Astrocyte of the spinal cord (primary cell): ENCODE measurements at regions not wholly inside any gene's neighbourhood (a gene's known extent, or its start where the extent isn't known, plus 50 kb on each side); places are given as distances from the start of the nearest gene placed in this dataset.

Source experiments
- DNase-seq: peaks from one replicate; pipeline ENCODE4 v3.0.0; 2011; ENCODE audit warnings: low read depth, low spot score
- H3K4me3 ChIP-seq: 2 replicates; pipeline ENCODE4 v1.5.1; 2011; ENCODE audit warnings: low read depth, mild to moderate bottlenecking, low read length, moderate library complexity
- CTCF ChIP-seq: IDR thresholded peaks from 2 replicates; pipeline ENCODE4 v1.5.1; 2012; ENCODE audit warnings: low read depth, mild to moderate bottlenecking, low read length, inconsistent platforms
- in situ Hi-C: cut with HindIII; loops from 2 replicates; pipeline ENCODE4 v1.10.0; 2017; ENCODE audit warnings: low sequenced_read_pairs

DNA sequence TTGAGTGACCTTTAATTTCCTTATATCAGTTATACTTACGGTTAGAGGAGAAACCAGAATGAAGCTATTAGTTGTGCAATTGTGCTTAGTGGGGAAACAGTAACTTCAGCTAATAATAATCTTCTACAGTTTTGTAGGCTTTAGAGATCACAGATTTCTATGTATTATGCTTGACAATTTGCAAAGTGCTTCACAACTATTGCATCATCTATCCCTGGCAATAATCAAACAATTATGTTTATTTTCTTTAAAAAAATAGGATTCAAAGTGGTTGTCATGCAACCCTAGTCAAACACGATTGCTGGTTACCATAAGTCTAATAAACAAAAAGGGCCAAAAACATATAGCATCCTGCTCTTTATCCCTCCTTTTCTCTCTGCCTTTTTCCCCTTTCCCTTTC lies 530.3 kb downstream of the NXPH1 start:
- DNase-seq, result no peak
- no peak overlapping the region for H3K4me3 ChIP-seq
- no peak for TF ChIP-seq CTCF
- in situ Hi-C loops, result no loop called here

GRCh38 chr7:8965177-8965576 lies 531.8 kb downstream of the NXPH1 start:
- H3K4me3 ChIP-seq, result no peak overlapping the region
- TF ChIP-seq CTCF, result no peak
- in situ Hi-C loops, result no loop called here
- no peak for DNase-seq

DNA sequence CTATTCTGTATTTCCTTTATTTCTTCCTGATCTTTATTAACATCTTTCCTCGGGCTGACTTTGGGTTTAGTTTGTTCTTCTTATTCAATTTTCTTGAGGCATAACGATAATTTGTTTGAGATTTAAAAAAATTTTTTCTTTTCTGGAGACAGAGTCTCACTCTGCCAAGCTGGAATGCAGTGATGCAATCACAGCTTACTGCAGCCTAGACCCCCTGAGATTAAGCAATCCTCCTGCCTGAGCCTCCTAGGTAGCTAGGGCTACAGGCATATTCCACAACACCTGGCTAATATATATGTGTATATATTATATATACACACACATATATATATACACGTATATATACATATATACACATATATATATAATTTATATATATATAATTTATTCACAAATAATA lies 540.2 kb downstream of the NXPH1 start:
- no peak for DNase-seq
- TF ChIP-seq CTCF, result no peak
- no peak overlapping the region for H3K4me3 ChIP-seq
- in situ Hi-C loops, result no loop called here

GRCh38 chr7:8975681-8976080 lies 542.3 kb downstream of the NXPH1 start:
- no peak overlapping the region for H3K4me3 ChIP-seq
- no peak for DNase-seq
- in situ Hi-C loops, result no loop called here
- TF ChIP-seq CTCF, result no peak

GRCh38 chr7:8982338-8982992 lies 549.1 kb downstream of the NXPH1 start:
- in situ Hi-C loops, result no loop called here
- no peak for DNase-seq
- H3K4me3 ChIP-seq, result no peak overlapping the region
- no peak for TF ChIP-seq CTCF

- in situ Hi-C loops, result no loop called here
- DNase-seq, result no peak
- H3K4me3 ChIP-seq, result no peak overlapping the region
- no peak for TF ChIP-seq CTCF
Measured at GRCh38 chr7:8985255-8985654, 551.8 kb downstream of the NXPH1 start.

- no peak for TF ChIP-seq CTCF
- in situ Hi-C loops, result no loop called here
- no peak for DNase-seq
- H3K4me3 ChIP-seq, result no peak overlapping the region
Measured at GRCh38 chr7:8988267-8988666, 554.9 kb downstream of the NXPH1 start.
